Endothelial cell of umbilical vein (primary cell): ENCODE measurements at regions not wholly inside any gene's neighbourhood (a gene's known extent, or its start where the extent isn't known, plus 50 kb on each side); places are given as distances from the start of the nearest gene placed in this dataset.

Experiments
- BruUV-seq: library from RNA; stranded (reverse); fragments of 400-500 nt; replicated peaks from 2 replicates; lab custom pipeline; 2021; lab: Mats Ljungman, UMichigan
- CTCF ChIA-PET: fragments of 300-600, 350-600 bp; sonication (Branson Sonifier 250); formaldehyde crosslinking; loops from one replicate; lab custom pipeline; 2021; ENCODE audit warnings: antibody characterized with exemption, inconsistent platforms; lab: Charles Lee
- POLR2A ChIA-PET: fragments of 300-600, 350-600 bp; sonication (Branson Sonifier 250); formaldehyde crosslinking; loops from one replicate; lab custom pipeline; 2021; ENCODE audit warnings: antibody characterized with exemption, inconsistent platforms; lab: Charles Lee
- DNase-seq: peaks from one replicate; pipeline ENCODE4 v3.0.0-alpha.2; 2011; ENCODE audit warnings: low read depth, low spot score
- FAIRE-seq: peaks from 2 replicates; lab custom pipeline; 2011; peaks lifted over from hg19 to GRCh38; lab: Jason Lieb, UNC
- H2AFZ ChIP-seq: 2 replicates; pipeline ENCODE4 v1.6.0; 2012; ENCODE audit warnings: low read depth, low read length, control low read depth, inconsistent platforms
- H3K27ac ChIP-seq: 2 replicates; pipeline ENCODE4 v1.5.1; 2011; ENCODE audit warnings: low read depth, mild to moderate bottlenecking, control low read depth, low read length, moderate library complexity; ENCODE audit not compliant: insufficient read depth
- H3K27me3 ChIP-seq, 2 experiments: 2 replicates each; pipeline versions ENCODE4 v1.6.0 to v1.6.1; 2011; ENCODE audit warnings: low read length in 2 of 2, mixed read lengths in 1 of 2; ENCODE audit not compliant: control insufficient read depth in 2 of 2, insufficient read depth in 2 of 2
- H3K36me3 ChIP-seq, 2 experiments: 2 replicates in 1 of 2; 3 replicates in 1 of 2; pipeline ENCODE4 v1.5.1; 2011; ENCODE audit warnings: low read length in 2 of 2, mild to moderate bottlenecking in 1 of 2, moderate library complexity in 1 of 2; ENCODE audit not compliant: control insufficient read depth in 2 of 2, insufficient read depth in 2 of 2; ENCODE audit errors: extremely low read depth in 1 of 2
- H3K4me1 ChIP-seq: 3 replicates; pipeline ENCODE4 v1.5.1; 2011; ENCODE audit warnings: mild to moderate bottlenecking, low read length; ENCODE audit not compliant: control insufficient read depth, insufficient read depth; ENCODE audit errors: extremely low read depth
- H3K4me2 ChIP-seq: 2 replicates; pipeline ENCODE4 v1.6.1; 2011; ENCODE audit warnings: low read length, control low read depth, mixed read lengths; ENCODE audit not compliant: insufficient read depth
- H3K4me3 ChIP-seq, 3 experiments: fragments of 200-600 bp in 1 of 3; sonication (generic), shearing (Covaris generic) in 1 of 3; replicated peaks in 1 of 3; 2 replicates each; pipeline ENCODE4 v1.5.1; 2011 to 2016; ENCODE audit warnings: control low read depth in 3 of 3, low read length in 3 of 3, mild to moderate bottlenecking in 2 of 3, inconsistent platforms in 1 of 3, low read depth in 1 of 3, moderate library complexity in 1 of 3; ENCODE audit not compliant: insufficient read depth in 1 of 3
- H3K79me2 ChIP-seq: 2 replicates; pipeline ENCODE4 v1.6.0; 2012; ENCODE audit warnings: low read length, inconsistent platforms; ENCODE audit not compliant: control insufficient read depth, insufficient read depth
- H3K9ac ChIP-seq: replicated peaks from 2 replicates; pipeline ENCODE3; 2011; ENCODE audit warnings: low read length, control low read depth; ENCODE audit not compliant: insufficient read depth; ENCODE audit errors: extremely low read depth
- H3K9me1 ChIP-seq: replicated peaks from 3 replicates; pipeline ENCODE4 v1.6.0; 2011; ENCODE audit warnings: mild to moderate bottlenecking, low read length; ENCODE audit not compliant: control insufficient read depth, insufficient read depth; ENCODE audit errors: extremely low read depth
- H3K9me3 ChIP-seq: replicated peaks from 2 replicates; pipeline ENCODE4 v1.5.1; 2012; ENCODE audit warnings: low read length, inconsistent platforms; ENCODE audit not compliant: control insufficient read depth, insufficient read depth
- H4K20me1 ChIP-seq: replicated peaks from 2 replicates; pipeline ENCODE3; 2011; ENCODE audit warnings: mild to moderate bottlenecking, low read length; ENCODE audit not compliant: control insufficient read depth, insufficient read depth; ENCODE audit errors: extremely low read depth
- CTCF ChIP-seq, 2 donors: IDR thresholded peaks; 1 replicate in 1 of 2; 2 replicates in 1 of 2; pipeline ENCODE4 v1.5.1; 2011; ENCODE audit warnings: low read length in 2 of 2, mild to moderate bottlenecking in 2 of 2, moderate library complexity in 2 of 2, control low read depth in 1 of 2, inconsistent platforms in 1 of 2, low read depth in 1 of 2; ENCODE audit not compliant: insufficient read depth in 1 of 2; ENCODE audit errors: extremely low read depth in 1 of 2
- EZH2 ChIP-seq: IDR thresholded peaks from 2 replicates; pipeline ENCODE4 v1.6.1; 2012; ENCODE audit warnings: borderline replicate concordance, low read depth, mild to moderate bottlenecking, moderate library complexity, low read length, inconsistent platforms; ENCODE audit not compliant: severe bottlenecking
- FOS ChIP-seq: IDR thresholded peaks from 2 replicates; pipeline ENCODE4 v1.6.1; 2011; ENCODE audit warnings: mild to moderate bottlenecking, low read length, moderate library complexity, borderline replicate concordance; ENCODE audit not compliant: insufficient read depth
- GATA2 ChIP-seq: IDR thresholded peaks from 2 replicates; pipeline ENCODE4 v1.7.0; 2011; ENCODE audit warnings: low read depth, mild to moderate bottlenecking, moderate library complexity, mixed read lengths, low read length; ENCODE audit not compliant: insufficient read length, insufficient read depth
- JUN ChIP-seq: IDR thresholded peaks from 2 replicates; pipeline ENCODE4 v1.6.1; 2011; ENCODE audit warnings: borderline replicate concordance, low read depth; ENCODE audit not compliant: insufficient read length, insufficient read depth
- MAX ChIP-seq: IDR thresholded peaks from 2 replicates; pipeline ENCODE4 v1.6.1; 2011; ENCODE audit not compliant: insufficient read depth, insufficient read length
- MYC ChIP-seq: IDR thresholded peaks from one replicate; pipeline ENCODE4 v1.6.1; 2011; ENCODE audit warnings: mild to moderate bottlenecking, low read depth, low read length
- POLR2A ChIP-seq: IDR thresholded peaks from 2 replicates; pipeline ENCODE4 v1.6.1; 2012; ENCODE audit warnings: low read depth, mild to moderate bottlenecking, control low read depth, low read length
- POLR2AphosphoS5 ChIP-seq: IDR thresholded peaks from 2 replicates; pipeline ENCODE4 v1.6.1; 2012; ENCODE audit warnings: low read depth, mild to moderate bottlenecking, control low read depth, low read length, moderate library complexity; ENCODE audit not compliant: insufficient read depth
- dilution Hi-C: fragments of 300-500 bp; cut with MboI; formaldehyde crosslinking; loops from one replicate; pipeline ENCODE4 v1.15.0; 2019; ENCODE audit warnings: low sequenced_read_pairs; ENCODE audit not compliant: extremely low pct_ligation_motif_present
- intact Hi-C: fragments of 100-400 bp; cut with micrococcal nuclease; formaldehyde crosslinking; loops from one replicate; pipeline ENCODE4 v1.10.0; 2022

GRCh38 chr20:41894255-41894963, 276.2 kb upstream of the CHD6 start:
- H3K9me3 ChIP-seq: no peaks in the 10 kb centered on the region
- no peaks in the 10 kb centered on the region for H3K36me3 ChIP-seq
- TF ChIP-seq EZH2: no peak
- no peak for TF ChIP-seq FOS
- no peak for TF ChIP-seq MYC
- no peak for TF ChIP-seq POLR2A
- TF ChIP-seq GATA2: no peak
- TF ChIP-seq MAX: no peak
- TF ChIP-seq POLR2AphosphoS5: no peak
- TF ChIP-seq CTCF (IDR thresholded peaks at IDR 0.05; ENCODE audit: extremely low read depth in 1 of 2, insufficient read depth in 1 of 2, low read depth in 1 of 2, low read length in 2 of 2): no peak
- no peak for TF ChIP-seq JUN
- H3K9ac ChIP-seq: no peak overlapping the region
- FAIRE-seq: no peak
- H3K27me3 ChIP-seq: no peaks in the 10 kb centered on the region
- ChIA-PET POLR2A (no interaction called here), CTCF (no interaction called here)
- intact Hi-C loops: no loop called here
- H2AFZ ChIP-seq: no peak overlapping the region
- no peak overlapping the region for H3K4me3 ChIP-seq
- no peaks in the 10 kb centered on the region for H4K20me1 ChIP-seq
- H3K9me1 ChIP-seq: no peaks in the 10 kb centered on the region
- H3K27ac ChIP-seq: no peak overlapping the region
- dilution Hi-C loops: no loop called here
- no peak for DNase-seq
- no peak overlapping the region for H3K4me2 ChIP-seq
- no peaks in the 10 kb centered on the region for H3K4me1 ChIP-seq
- no TSS peak for BruUV-seq
- H3K79me2 ChIP-seq: no peaks in the 10 kb centered on the region
